Ishikawa (cell line): ENCODE measurements at regions not wholly inside any gene's neighbourhood (a gene's known extent, or its start where the extent isn't known, plus 50 kb on each side); places are given as distances from the start of the nearest gene placed in this dataset.

Source experiments
- CEBPB ChIP-seq: IDR thresholded peaks from 2 replicates; pipeline ENCODE4 v1.6.1; 2012
- CREB1 ChIP-seq: IDR thresholded peaks from 2 replicates; pipeline ENCODE4 v1.6.1; 2012; ENCODE audit warnings: low read depth
- EGR1 ChIP-seq: IDR thresholded peaks from 2 replicates; pipeline ENCODE4 v1.6.1; 2012
- EP300 ChIP-seq: IDR thresholded peaks from 2 replicates; pipeline ENCODE4 v1.6.1; 2012; ENCODE audit warnings: borderline replicate concordance
- FOXM1 ChIP-seq: IDR thresholded peaks from 2 replicates; pipeline ENCODE4 v1.6.1; 2012; ENCODE audit warnings: low read depth, borderline replicate concordance
- NFIC ChIP-seq: IDR thresholded peaks from 2 replicates; pipeline ENCODE4 v1.6.1; 2012
- RAD21 ChIP-seq: IDR thresholded peaks from 2 replicates; pipeline ENCODE4 v1.6.1; 2012; ENCODE audit warnings: low read depth
- TAF1 ChIP-seq: IDR thresholded peaks from 2 replicates; pipeline ENCODE4 v1.6.1; 2012; ENCODE audit warnings: low read depth, mild to moderate bottlenecking
- TCF12 ChIP-seq: IDR thresholded peaks from 2 replicates; pipeline ENCODE4 v1.6.1; 2012; ENCODE audit warnings: low read depth
- TEAD4 ChIP-seq: IDR thresholded peaks from 2 replicates; pipeline ENCODE4 v1.6.1; 2012
- YY1 ChIP-seq: IDR thresholded peaks from 2 replicates; pipeline ENCODE4 v1.6.1; 2012; ENCODE audit warnings: low read depth
- ZBTB7A ChIP-seq: IDR thresholded peaks from 2 replicates; pipeline ENCODE4 v1.6.1; 2012; ENCODE audit warnings: low read depth
- TF ChIP-seq, protein P1 (sequence below): IDR thresholded peaks from 2 replicates; pipeline ENCODE4 v1.6.1; 2012
- TF ChIP-seq, protein P2 (sequence below): IDR thresholded peaks from 2 replicates; pipeline ENCODE4 v1.6.1; 2012; ENCODE audit warnings: low read depth, mild to moderate bottlenecking
- TF ChIP-seq, protein P3 (sequence below): IDR thresholded peaks from 2 replicates; pipeline ENCODE4 v1.6.1; 2012

DNA sequence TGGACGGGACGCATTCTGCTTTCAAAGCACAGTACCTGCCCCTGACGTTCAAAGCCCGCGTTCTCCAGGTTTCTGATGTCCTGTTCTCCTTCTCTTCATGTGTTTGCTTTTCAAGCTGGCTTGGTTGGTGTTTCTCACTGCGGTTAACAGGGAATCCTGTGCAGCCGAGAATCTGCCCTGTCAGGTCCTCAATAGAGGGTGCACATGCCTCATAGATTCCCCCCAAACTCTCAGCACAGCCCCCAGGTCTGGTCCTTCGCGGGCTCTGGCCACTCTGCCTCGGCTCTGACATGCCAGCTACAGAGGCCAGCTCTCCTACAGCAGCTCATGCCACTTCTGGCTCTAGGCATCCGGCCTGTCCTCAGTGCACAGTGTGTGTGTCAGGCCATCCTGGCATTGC lies 1343.8 kb downstream of the TBC1D22A start:
- TF ChIP-seq CEBPB (no peak), EP300 (no peak), TCF12 (no peak), NFIC (no peak), EGR1 (no peak), YY1 (no peak), TAF1 (no peak), TEAD4 (no peak), FOXM1 (no peak), CREB1 (no peak), RAD21 (no peak), ZBTB7A (no peak)
- TF ChIP-seq, protein P1, sequence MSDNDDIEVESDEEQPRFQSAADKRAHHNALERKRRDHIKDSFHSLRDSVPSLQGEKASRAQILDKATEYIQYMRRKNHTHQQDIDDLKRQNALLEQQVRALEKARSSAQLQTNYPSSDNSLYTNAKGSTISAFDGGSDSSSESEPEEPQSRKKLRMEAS: no peak
- TF ChIP-seq, protein P2, sequence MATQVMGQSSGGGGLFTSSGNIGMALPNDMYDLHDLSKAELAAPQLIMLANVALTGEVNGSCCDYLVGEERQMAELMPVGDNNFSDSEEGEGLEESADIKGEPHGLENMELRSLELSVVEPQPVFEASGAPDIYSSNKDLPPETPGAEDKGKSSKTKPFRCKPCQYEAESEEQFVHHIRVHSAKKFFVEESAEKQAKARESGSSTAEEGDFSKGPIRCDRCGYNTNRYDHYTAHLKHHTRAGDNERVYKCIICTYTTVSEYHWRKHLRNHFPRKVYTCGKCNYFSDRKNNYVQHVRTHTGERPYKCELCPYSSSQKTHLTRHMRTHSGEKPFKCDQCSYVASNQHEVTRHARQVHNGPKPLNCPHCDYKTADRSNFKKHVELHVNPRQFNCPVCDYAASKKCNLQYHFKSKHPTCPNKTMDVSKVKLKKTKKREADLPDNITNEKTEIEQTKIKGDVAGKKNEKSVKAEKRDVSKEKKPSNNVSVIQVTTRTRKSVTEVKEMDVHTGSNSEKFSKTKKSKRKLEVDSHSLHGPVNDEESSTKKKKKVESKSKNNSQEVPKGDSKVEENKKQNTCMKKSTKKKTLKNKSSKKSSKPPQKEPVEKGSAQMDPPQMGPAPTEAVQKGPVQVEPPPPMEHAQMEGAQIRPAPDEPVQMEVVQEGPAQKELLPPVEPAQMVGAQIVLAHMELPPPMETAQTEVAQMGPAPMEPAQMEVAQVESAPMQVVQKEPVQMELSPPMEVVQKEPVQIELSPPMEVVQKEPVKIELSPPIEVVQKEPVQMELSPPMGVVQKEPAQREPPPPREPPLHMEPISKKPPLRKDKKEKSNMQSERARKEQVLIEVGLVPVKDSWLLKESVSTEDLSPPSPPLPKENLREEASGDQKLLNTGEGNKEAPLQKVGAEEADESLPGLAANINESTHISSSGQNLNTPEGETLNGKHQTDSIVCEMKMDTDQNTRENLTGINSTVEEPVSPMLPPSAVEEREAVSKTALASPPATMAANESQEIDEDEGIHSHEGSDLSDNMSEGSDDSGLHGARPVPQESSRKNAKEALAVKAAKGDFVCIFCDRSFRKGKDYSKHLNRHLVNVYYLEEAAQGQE: no peak
- TF ChIP-seq, protein P3, sequence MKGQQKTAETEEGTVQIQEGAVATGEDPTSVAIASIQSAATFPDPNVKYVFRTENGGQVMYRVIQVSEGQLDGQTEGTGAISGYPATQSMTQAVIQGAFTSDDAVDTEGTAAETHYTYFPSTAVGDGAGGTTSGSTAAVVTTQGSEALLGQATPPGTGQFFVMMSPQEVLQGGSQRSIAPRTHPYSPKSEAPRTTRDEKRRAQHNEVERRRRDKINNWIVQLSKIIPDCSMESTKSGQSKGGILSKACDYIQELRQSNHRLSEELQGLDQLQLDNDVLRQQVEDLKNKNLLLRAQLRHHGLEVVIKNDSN: no peak

DNA sequence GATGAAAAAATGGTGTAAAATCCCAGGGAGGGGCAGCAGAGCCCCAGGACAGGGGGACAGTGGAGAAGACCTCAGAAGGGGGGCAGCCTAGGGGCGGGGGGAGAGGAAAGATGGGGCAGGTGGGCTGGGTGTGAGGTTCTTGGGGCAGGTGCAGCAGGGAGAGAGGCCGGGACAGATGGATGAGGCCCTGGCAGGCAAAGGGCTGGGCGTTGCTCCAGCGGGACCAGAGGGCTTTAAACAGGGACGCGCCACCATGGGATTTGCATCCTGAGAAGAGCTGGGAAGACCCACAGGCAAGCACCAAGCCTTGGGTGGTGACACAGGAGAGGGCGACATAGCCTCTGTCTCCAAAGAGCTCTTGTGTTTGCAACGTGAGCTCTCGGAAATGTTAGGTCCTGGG lies 1342.8 kb downstream of the TBC1D22A start:
- TF ChIP-seq, protein P3: no peak

DNA sequence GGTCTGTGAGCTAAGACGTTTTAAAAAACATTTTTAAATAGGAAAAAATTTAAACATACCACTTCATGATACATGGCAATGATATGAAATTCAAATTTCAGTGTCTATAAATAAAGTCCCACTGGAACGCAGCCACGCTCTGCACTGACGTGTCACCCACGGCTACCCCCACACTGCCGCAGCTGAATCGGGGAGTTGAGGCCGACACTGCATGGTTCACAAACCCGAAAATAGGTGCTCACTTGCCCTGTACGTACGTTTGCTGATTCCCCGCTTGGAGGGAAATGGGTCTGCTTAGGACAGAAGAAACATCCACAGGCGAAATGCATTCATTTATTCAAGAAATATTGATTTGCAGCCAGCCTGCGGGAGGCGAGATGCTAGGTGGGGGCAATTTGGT lies 1342.3 kb downstream of the TBC1D22A start:
- TF ChIP-seq, protein P3: no peak
- TF ChIP-seq TAF1: no peak
- no peak for TF ChIP-seq CREB1
- TF ChIP-seq TEAD4: no peak
- TF ChIP-seq YY1: no peak
- no peak for TF ChIP-seq EGR1
- no peak for TF ChIP-seq RAD21
- TF ChIP-seq TCF12: no peak
- TF ChIP-seq, protein P1: no peak
- no peak for TF ChIP-seq EP300
- no peak for TF ChIP-seq ZBTB7A
- TF ChIP-seq CEBPB: no peak

DNA sequence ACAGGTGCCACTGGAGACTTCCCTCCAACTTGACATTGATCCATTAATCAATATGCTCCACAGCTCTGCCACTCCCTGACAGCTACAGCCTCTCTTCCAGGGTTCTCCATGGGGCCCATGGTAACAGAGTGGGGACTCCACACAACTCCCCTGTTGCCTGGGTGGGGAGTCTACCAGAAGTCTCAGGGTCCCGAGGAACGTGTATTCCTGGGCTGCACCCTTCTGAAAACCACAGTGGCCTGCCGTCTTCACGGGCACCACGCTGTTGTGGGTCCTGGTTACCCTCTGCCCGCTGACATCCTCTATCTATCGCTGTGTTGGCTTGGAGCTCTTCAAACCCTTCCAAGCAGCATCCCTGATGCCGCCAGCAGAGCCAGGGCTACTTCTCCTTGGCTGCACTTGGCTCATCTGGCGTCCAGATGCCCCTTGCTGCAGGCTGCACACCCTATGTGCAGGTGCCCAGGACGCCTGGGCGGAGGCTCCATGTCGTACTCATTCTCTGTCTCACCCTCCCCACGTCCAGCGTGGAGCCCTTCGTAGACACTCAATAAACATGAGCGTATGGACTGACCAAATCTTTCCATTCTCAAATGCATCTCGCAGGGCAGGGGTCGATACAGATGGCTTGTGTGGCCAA lies 1341.8 kb downstream of the TBC1D22A start:
- no peak for TF ChIP-seq TEAD4
- TF ChIP-seq, protein P3: no peak
- TF ChIP-seq CREB1: no peak
- TF ChIP-seq TCF12: no peak
- no peak for TF ChIP-seq CEBPB
- no peak for TF ChIP-seq FOXM1
- TF ChIP-seq, protein P2: no peak

DNA sequence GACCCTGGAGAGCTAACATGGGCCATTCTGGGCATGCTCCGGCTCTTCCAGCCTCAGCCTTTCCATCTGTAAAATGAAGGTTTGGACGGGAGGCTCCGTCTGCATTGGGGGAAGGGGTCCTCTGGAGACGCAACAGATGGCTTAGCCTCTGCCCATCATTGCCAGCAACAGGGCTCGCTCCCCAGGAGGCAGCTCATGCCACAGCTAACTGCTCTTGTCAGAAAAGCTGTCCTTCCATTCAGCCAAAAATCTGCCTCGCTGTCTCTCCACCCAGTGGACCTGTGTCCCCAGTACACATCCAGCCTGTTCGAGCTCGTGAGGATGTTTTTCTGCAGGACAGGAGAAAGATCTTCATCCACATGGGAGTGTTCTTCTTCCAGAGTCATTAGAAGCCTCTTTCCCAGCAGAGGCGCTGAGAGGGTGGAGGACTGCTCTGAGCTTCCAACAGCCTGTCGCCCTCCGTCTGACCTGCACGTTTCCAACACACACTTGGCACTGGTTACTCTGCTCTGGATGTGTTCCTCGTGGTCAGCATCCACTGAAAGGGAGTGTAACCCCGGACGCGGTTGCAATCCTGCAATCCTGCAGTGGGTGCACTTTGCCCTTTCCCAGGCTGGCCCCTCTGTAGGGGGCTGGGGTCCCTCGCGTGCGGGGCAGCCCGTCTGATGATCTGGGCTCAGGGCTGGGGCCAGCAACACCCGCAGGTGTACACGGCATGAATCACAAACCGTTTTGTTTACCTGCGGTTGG lies 1340.9 kb downstream of the TBC1D22A start:
- TF ChIP-seq NFIC (no peak), ZBTB7A (no peak), YY1 (no peak), EGR1 (no peak), RAD21 (no peak)
- TF ChIP-seq, protein P3: no peak
- TF ChIP-seq, protein P1: no peak
